ENCODE measurements at regions not wholly inside any gene's neighbourhood (a gene's known extent, or its start where the extent isn't known, plus 50 kb on each side); places are given as distances from the start of the nearest gene placed in this dataset.

DNA sequence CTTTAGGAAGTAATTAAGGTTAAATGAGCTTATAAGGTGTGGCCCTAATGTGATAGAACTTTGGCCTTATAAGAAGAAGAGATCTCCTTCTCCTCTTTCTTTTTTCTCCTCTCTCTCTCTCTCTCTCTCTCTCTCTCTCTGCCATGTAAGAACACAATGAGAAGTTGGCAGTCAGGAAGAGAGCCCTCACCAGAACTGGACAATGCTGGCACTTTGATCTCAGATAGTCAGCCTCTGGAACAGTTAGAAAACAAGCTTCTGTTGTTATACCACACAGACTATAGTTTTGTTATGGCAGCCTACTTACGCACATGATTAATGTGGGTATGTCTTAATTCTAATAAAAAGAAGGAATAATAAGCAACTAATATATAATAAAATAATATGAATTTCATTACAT, 444.2 kb upstream of the LRRC7 start:
- Histone ChIP-seq H3K9me3 (no peaks in the 10 kb centered on the region), H3K27me3 (no peaks in the 10 kb centered on the region), H3K27ac (no peak overlapping the region), H3K4me3 (no peak overlapping the region), H3K36me3 (no peaks in the 10 kb centered on the region), H3K4me1 (peaks cover 0 to 7% (median 0%) of the 10 kb centered on the region in 4 donors)
- TF ChIP-seq POLR2A (IDR thresholded peaks at IDR 0.05): no peak
- TF ChIP-seq EP300 (IDR thresholded peaks at IDR 0.05): no peak
- TF ChIP-seq, protein P1, sequence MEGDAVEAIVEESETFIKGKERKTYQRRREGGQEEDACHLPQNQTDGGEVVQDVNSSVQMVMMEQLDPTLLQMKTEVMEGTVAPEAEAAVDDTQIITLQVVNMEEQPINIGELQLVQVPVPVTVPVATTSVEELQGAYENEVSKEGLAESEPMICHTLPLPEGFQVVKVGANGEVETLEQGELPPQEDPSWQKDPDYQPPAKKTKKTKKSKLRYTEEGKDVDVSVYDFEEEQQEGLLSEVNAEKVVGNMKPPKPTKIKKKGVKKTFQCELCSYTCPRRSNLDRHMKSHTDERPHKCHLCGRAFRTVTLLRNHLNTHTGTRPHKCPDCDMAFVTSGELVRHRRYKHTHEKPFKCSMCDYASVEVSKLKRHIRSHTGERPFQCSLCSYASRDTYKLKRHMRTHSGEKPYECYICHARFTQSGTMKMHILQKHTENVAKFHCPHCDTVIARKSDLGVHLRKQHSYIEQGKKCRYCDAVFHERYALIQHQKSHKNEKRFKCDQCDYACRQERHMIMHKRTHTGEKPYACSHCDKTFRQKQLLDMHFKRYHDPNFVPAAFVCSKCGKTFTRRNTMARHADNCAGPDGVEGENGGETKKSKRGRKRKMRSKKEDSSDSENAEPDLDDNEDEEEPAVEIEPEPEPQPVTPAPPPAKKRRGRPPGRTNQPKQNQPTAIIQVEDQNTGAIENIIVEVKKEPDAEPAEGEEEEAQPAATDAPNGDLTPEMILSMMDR (IDR thresholded peaks at IDR 0.05): no peak
- 74 to 85% methylated on average over 1 of the region's 1 CpG for WGBS, 2 donors
- no peak for DNase-seq (ENCODE audit: low spot score in 2 of 2)

DNA sequence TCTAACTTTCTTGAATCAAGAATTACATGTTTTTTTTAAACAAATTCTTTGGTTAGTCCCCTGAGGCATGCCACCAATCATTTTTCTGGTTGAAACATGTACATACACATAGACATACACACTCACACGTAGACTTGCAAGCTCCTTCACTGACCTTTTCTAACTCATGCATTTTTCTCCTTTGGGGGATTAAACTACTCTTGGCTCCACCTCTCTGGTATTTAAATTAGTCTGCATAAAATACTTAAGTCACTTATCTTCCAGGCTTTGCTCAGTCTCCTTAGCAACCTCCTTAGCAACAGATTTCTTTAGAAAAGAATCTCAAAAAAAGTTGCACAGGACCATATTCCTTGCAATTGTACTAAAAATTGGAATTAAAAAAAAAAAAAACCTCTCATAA, 440.9 kb upstream of the LRRC7 start:
- H3K4me1 ChIP-seq: peaks cover 0 to 7% (median 0%) of the 10 kb centered on the region in 4 donors
- WGBS, 2 donors: 30 to 31% methylated on average over 1 of the region's 1 CpG
- DNase-seq (ENCODE audit: low spot score in 2 of 2): no peak
- H3K36me3 ChIP-seq: no peaks in the 10 kb centered on the region
- no peak overlapping the region for H3K27ac ChIP-seq
- TF ChIP-seq, protein P1 (IDR thresholded peaks at IDR 0.05): no peak
- no peak for TF ChIP-seq POLR2A (IDR thresholded peaks at IDR 0.05)
- H3K4me3 ChIP-seq: no peak overlapping the region
- no peaks in the 10 kb centered on the region for H3K9me3 ChIP-seq
- H3K27me3 ChIP-seq: no peaks in the 10 kb centered on the region

GRCh38 chr1:69128204-69128603, 439.5 kb upstream of the LRRC7 start:
- no peaks in the 10 kb centered on the region for H3K9me3 ChIP-seq
- TF ChIP-seq, protein P1 (IDR thresholded peaks at IDR 0.05): no peak
- no peak for TF ChIP-seq POLR2A (IDR thresholded peaks at IDR 0.05)
- TF ChIP-seq EP300 (IDR thresholded peaks at IDR 0.05): no peak
- no peak overlapping the region for H3K4me3 ChIP-seq
- WGBS, 2 donors: 85 to 88% methylated on average over 4 of the region's 4 CpGs
- no peaks in the 10 kb centered on the region for H3K4me1 ChIP-seq
- H3K36me3 ChIP-seq: no peaks in the 10 kb centered on the region
- no peak overlapping the region for H3K27ac ChIP-seq
- no peak for DNase-seq (ENCODE audit: low spot score in 2 of 2)
- H3K27me3 ChIP-seq: no peaks in the 10 kb centered on the region

DNA sequence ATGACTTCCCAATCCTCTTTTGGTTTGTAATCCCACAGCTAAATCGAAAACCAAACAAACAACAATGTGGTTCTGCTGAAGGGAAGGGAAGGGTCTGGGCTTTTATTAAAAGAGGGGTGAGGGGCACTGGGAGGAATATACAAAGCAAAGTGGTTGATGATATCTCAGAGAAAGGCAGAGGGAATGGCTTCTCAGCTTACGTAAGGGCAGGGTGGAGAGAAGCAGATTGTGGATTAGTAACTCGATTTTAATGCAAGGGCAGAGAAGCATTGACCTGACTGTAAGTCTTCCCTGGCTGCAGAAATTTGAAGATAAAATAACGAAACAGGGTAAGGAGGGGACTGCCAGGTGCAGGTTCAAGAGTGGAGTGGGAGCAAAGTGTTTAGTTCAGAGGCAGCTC, 438.2 kb upstream of the LRRC7 start:
- WGBS, 2 donors: 82 to 84% methylated on average over 4 of the region's 4 CpGs
- Histone ChIP-seq H3K27ac (no peak overlapping the region), H3K36me3 (no peaks in the 10 kb centered on the region), H3K9me3 (no peaks in the 10 kb centered on the region), H3K4me3 (no peak overlapping the region), H3K4me1 (no peaks in the 10 kb centered on the region), H3K27me3 (no peaks in the 10 kb centered on the region)
- no peak for DNase-seq (ENCODE audit: low spot score in 2 of 2)
- no peak for TF ChIP-seq POLR2A (IDR thresholded peaks at IDR 0.05)
- TF ChIP-seq EP300 (IDR thresholded peaks at IDR 0.05): no peak
- TF ChIP-seq, protein P1 (IDR thresholded peaks at IDR 0.05): no peak

- WGBS, 2 donors: 77 to 82% methylated on average over 1 of the region's 1 CpG
- H3K27ac ChIP-seq: no peak overlapping the region
- H3K27me3 ChIP-seq: no peaks in the 10 kb centered on the region
- TF ChIP-seq EP300 (IDR thresholded peaks at IDR 0.05) (no peak), POLR2A (IDR thresholded peaks at IDR 0.05) (no peak)
- TF ChIP-seq, protein P1 (IDR thresholded peaks at IDR 0.05): no peak
- H3K36me3 ChIP-seq: no peaks in the 10 kb centered on the region
- H3K4me3 ChIP-seq: no peak overlapping the region
- H3K9me3 ChIP-seq: peaks cover 0 to 15% (median 2%) of the 10 kb centered on the region in 4 donors
- DNase-seq (ENCODE audit: low spot score in 2 of 2): no peak
- H3K4me1 ChIP-seq: no peaks in the 10 kb centered on the region
Measured at GRCh38 chr1:69138172-69138571, 429.6 kb upstream of the LRRC7 start.
